NB4 (cell line): ENCODE measurements at regions not wholly inside any gene's neighbourhood (a gene's known extent, or its start where the extent isn't known, plus 50 kb on each side); places are given as distances from the start of the nearest gene placed in this dataset.

Experiments used
- DNase-seq: peaks from one replicate; pipeline ENCODE4 v3.0.0; 2010; ENCODE audit warnings: low read depth
- H3K4me3 ChIP-seq: one replicate; pipeline ENCODE4 v1.5.1; 2011; ENCODE audit warnings: mild to moderate bottlenecking, low read depth, low read length, moderate library complexity
- MYC ChIP-seq: IDR thresholded peaks from 2 replicates; pipeline ENCODE4 v1.6.1; 2011; ENCODE audit warnings: low read depth, low read length
- POLR2A ChIP-seq: IDR thresholded peaks from 2 replicates; pipeline ENCODE4 v1.6.1; 2011; ENCODE audit warnings: mild to moderate bottlenecking; ENCODE audit not compliant: insufficient read length; ENCODE audit errors: extremely low read depth
- TF ChIP-seq, protein P1 (sequence below): IDR thresholded peaks from 2 replicates; pipeline ENCODE4 v1.6.1; 2011; ENCODE audit warnings: low read depth, low read length
- TF ChIP-seq, protein P2 (sequence below): IDR thresholded peaks from one replicate; pipeline ENCODE4 v1.5.1; 2012; ENCODE audit warnings: low read depth, low read length

DNA sequence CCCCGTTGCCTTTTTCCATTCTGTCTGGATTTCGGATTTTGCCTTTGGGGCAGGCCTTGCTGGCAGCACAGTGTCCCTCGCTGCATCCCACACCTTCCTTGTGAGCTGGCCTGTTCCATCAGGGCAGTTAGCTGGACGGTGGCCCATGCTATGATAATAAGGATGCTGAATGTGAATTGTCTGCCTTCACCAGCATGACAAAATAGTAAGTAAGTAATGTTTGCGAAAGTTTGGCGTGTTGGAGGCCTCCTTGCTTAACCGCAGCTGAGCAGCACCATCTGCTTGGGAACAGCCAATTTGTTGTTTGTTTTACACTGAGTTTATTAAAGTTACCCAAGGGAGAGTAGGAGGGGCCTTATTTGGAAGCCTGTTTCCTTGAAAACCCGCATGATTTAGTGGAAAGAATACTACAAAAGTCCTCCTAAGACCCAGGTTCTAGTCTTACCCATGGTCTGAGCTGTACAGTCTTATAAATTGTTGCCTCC, 469.7 kb upstream of the FANCL start:
- no peak overlapping the region for H3K4me3 ChIP-seq
- peak; percentile 10 for DNase-seq
- TF ChIP-seq, protein P1, sequence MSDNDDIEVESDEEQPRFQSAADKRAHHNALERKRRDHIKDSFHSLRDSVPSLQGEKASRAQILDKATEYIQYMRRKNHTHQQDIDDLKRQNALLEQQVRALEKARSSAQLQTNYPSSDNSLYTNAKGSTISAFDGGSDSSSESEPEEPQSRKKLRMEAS = no peak
- no peak for TF ChIP-seq POLR2A
- TF ChIP-seq MYC = no peak
- TF ChIP-seq, protein P2, sequence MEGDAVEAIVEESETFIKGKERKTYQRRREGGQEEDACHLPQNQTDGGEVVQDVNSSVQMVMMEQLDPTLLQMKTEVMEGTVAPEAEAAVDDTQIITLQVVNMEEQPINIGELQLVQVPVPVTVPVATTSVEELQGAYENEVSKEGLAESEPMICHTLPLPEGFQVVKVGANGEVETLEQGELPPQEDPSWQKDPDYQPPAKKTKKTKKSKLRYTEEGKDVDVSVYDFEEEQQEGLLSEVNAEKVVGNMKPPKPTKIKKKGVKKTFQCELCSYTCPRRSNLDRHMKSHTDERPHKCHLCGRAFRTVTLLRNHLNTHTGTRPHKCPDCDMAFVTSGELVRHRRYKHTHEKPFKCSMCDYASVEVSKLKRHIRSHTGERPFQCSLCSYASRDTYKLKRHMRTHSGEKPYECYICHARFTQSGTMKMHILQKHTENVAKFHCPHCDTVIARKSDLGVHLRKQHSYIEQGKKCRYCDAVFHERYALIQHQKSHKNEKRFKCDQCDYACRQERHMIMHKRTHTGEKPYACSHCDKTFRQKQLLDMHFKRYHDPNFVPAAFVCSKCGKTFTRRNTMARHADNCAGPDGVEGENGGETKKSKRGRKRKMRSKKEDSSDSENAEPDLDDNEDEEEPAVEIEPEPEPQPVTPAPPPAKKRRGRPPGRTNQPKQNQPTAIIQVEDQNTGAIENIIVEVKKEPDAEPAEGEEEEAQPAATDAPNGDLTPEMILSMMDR = no peak

DNA sequence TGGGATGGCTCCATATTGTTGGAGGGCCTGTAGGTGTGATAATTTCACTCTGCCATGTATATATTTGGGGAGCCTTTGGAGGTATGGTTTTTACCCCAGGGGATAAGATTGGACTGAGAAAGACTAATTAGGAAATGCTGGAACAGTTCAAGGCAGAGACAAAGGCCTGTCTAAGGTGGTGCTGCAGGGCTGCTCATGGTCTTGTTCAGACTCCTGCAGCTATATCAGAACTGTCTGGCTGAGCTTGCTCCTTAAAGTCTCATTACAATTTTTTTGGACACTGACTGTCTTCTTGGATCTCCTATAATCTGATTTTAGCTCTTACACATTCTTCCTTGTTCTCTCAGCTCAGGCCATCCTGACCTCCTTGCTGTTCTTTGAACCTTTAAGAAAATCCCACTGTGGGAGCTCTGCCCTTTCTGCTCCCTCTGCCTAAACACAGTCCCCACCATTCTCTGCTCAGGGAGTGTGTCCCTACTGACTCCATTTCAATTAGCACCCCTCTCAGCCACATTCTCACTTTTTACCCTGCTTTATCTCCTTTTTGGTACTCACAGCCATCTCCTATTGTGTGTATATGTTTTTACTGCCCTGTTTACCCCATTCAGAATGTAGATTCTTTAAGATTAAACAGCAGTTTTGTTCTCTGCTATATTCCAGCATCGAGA, 468.7 kb upstream of the FANCL start:
- no peak for DNase-seq
- TF ChIP-seq, protein P1 = no peak
- TF ChIP-seq POLR2A (no peak), MYC (no peak)
- TF ChIP-seq, protein P2 = no peak
- H3K4me3 ChIP-seq = no peak overlapping the region

DNA sequence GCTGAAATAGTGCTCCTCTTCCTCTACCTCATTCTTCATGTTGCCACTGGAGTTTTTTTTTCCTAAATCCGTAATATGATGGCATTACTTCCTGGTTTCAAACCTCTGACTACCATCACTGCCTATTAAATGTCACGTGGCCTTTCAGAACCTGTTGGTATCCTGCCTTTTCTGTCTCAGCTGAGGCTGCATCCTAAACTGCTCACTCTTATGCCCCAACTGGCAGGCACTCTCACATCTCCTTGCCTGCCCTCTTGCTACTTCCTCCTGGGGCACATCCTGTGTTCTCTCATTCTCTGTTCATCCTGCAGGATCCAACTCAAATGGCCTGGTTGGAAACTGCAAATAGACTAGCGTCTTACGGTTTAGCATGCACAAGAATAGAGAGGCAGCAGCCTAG, 468.1 kb upstream of the FANCL start:
- no peak overlapping the region for H3K4me3 ChIP-seq
- TF ChIP-seq, protein P1 = no peak
- TF ChIP-seq POLR2A (no peak), MYC (no peak)
- TF ChIP-seq, protein P2 = no peak
- DNase-seq = no peak

DNA sequence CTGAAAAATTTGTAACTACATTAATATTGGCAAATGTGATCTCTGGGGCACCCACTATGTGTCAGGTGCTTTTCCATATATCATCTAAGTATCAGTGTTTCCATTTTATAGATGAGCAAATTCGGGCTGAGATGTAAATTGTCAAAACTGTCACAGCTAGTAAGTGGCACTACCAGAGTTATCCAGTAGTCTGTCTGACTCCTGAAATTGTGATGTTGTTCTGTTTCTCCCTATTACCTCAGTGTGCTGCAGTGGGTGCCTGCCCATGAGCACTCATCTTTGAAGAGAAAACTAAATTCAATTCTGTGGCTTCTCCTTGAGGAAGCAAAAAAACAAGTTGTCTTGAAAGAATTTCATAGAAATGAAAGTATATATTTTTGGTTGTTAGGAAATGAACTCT, 467.4 kb upstream of the FANCL start:
- TF ChIP-seq POLR2A (no peak), MYC (no peak)
- TF ChIP-seq, protein P1 = no peak
- TF ChIP-seq, protein P2 = no peak
- H3K4me3 ChIP-seq = no peak overlapping the region
- no peak for DNase-seq

DNA sequence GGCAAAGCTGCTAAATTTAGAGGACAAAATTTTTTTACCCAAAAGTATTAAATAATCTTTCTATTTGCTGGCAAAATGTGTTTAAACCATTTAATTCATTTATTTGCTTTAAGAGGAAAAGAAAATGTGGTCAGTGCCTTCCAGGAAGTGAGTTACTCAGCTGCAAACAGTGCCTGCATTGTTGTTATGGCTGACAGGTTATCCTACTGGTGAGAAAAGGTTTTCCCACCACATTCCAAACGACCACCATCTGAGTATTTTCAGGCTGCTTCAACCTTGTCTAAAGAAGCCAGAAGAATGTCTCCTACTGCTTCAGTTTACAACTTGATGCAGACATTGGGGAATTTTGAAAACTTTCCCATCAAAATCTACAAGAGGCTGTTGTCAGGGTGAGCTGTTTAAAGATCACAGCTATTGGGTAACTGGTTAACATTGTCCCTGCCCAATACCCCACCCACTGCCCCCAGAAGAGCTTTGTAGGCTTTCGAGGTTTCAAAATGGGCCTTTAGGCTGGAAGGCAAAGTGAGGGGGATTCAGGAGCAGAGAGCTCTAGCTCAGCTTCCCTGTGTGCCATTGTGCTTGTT, 461.3 kb upstream of the FANCL start:
- no peak overlapping the region for H3K4me3 ChIP-seq
- no peak for TF ChIP-seq MYC
- TF ChIP-seq, protein P2 = no peak
- TF ChIP-seq, protein P1 = no peak
- TF ChIP-seq POLR2A = no peak
- no peak for DNase-seq
